ENCODE measurements at regions not wholly inside any gene's neighbourhood (a gene's known extent, or its start where the extent isn't known, plus 50 kb on each side); places are given as distances from the start of the nearest gene placed in this dataset.

- Histone ChIP-seq H3K27me3 (no peaks in the 10 kb centered on the region), H3K4me1 (ENCODE audit: low read depth) (peaks cover 25% of the 10 kb centered on the region), H3K4me3 (no peak overlapping the region), H3K9me3 (ENCODE audit: low read depth) (no peaks in the 10 kb centered on the region), H3K36me3 (no peaks in the 10 kb centered on the region), H3K27ac (no peak overlapping the region)
- no peak for TF ChIP-seq CTCF (IDR thresholded peaks at IDR 0.05; ENCODE audit: low read depth, low read length)
- DNase-seq (ENCODE audit: low read depth in 1 of 2, low spot score in 1 of 2) = peak in 1 of 2 donors; percentile 7
Observed at GRCh38 chr11:80517701-80518100, 1076.9 kb upstream of the TENM4 start.

- no peaks in the 10 kb centered on the region for H3K36me3 ChIP-seq
- H3K4me3 ChIP-seq = no peak overlapping the region
- H3K9me3 ChIP-seq (ENCODE audit: low read depth) = no peaks in the 10 kb centered on the region
- H3K27me3 ChIP-seq = no peaks in the 10 kb centered on the region
- no peak for DNase-seq (ENCODE audit: low read depth in 1 of 2, low spot score in 1 of 2)
- no peak for TF ChIP-seq CTCF (IDR thresholded peaks at IDR 0.05; ENCODE audit: low read depth, low read length)
- no peak overlapping the region for H3K27ac ChIP-seq
- peaks cover 7% of the 10 kb centered on the region for H3K4me1 ChIP-seq (ENCODE audit: low read depth)
Observed at GRCh38 chr11:80515097-80515496, 1074.3 kb upstream of the TENM4 start.

- no peak for TF ChIP-seq CTCF (IDR thresholded peaks at IDR 0.05; ENCODE audit: low read depth, low read length)
- no peak for DNase-seq (ENCODE audit: low read depth in 1 of 2, low spot score in 1 of 2)
- H3K36me3 ChIP-seq = no peaks in the 10 kb centered on the region
Observed at GRCh38 chr11:80512491-80512890, 1071.7 kb upstream of the TENM4 start.

GRCh38 chr11:80505771-80506170, 1064.9 kb upstream of the TENM4 start:
- TF ChIP-seq CTCF (IDR thresholded peaks at IDR 0.05; ENCODE audit: low read depth, low read length) = no peak
- no peak for DNase-seq (ENCODE audit: low read depth in 1 of 2, low spot score in 1 of 2)
- peaks cover 10% of the 10 kb centered on the region for H3K4me1 ChIP-seq (ENCODE audit: low read depth)
- H3K9me3 ChIP-seq (ENCODE audit: low read depth) = no peaks in the 10 kb centered on the region
- H3K27me3 ChIP-seq = no peaks in the 10 kb centered on the region
- H3K4me3 ChIP-seq = no peak overlapping the region
- H3K27ac ChIP-seq = no peak overlapping the region
- H3K36me3 ChIP-seq = no peaks in the 10 kb centered on the region

More at GRCh38 chr11:80512491-80512890, 1071.7 kb upstream of the TENM4 start:
- Histone ChIP-seq H3K9me3 (ENCODE audit: low read depth) (no peaks in the 10 kb centered on the region), H3K27ac (no peak overlapping the region), H3K27me3 (no peaks in the 10 kb centered on the region), H3K4me1 (ENCODE audit: low read depth) (peaks cover 3% of the 10 kb centered on the region), H3K4me3 (no peak overlapping the region)

GRCh38 chr11:80503990-80504389, 1063.2 kb upstream of the TENM4 start:
- peaks cover 10% of the 10 kb centered on the region for H3K4me1 ChIP-seq (ENCODE audit: low read depth)
- H3K36me3 ChIP-seq = no peaks in the 10 kb centered on the region
- no peak for TF ChIP-seq CTCF (IDR thresholded peaks at IDR 0.05; ENCODE audit: low read depth, low read length)
- H3K27ac ChIP-seq = no peak overlapping the region
- H3K9me3 ChIP-seq (ENCODE audit: low read depth) = no peaks in the 10 kb centered on the region
- DNase-seq (ENCODE audit: low read depth in 1 of 2, low spot score in 1 of 2) = no peak
- no peaks in the 10 kb centered on the region for H3K27me3 ChIP-seq
- no peak overlapping the region for H3K4me3 ChIP-seq

- Histone ChIP-seq H3K36me3 (no peaks in the 10 kb centered on the region), H3K4me3 (no peak overlapping the region), H3K9me3 (ENCODE audit: low read depth) (no peaks in the 10 kb centered on the region), H3K4me1 (ENCODE audit: low read depth) (peaks cover 10% of the 10 kb centered on the region), H3K27me3 (no peaks in the 10 kb centered on the region), H3K27ac (no peak overlapping the region)
- DNase-seq (ENCODE audit: low read depth in 1 of 2, low spot score in 1 of 2) = peak in 1 of 2 donors; percentile 20
- no peak for TF ChIP-seq CTCF (IDR thresholded peaks at IDR 0.05; ENCODE audit: low read depth, low read length)
Observed at GRCh38 chr11:80502511-80502910, 1061.7 kb upstream of the TENM4 start.
